GM13976 (cell line): ENCODE measurements at regions not wholly inside any gene's neighbourhood (a gene's known extent, or its start where the extent isn't known, plus 50 kb on each side); places are given as distances from the start of the nearest gene placed in this dataset.
A peak's percentile ranks its signal among the peaks of the same experiment; 100 is the strongest.

Experiments used
- DNase-seq: peaks from one replicate; pipeline ENCODE4 v3.0.0; 2012; ENCODE audit warnings: low spot score
- CTCF ChIP-seq: IDR thresholded peaks from 2 replicates; pipeline ENCODE4 v1.5.1; 2012; ENCODE audit warnings: borderline replicate concordance, mild to moderate bottlenecking; ENCODE audit not compliant: insufficient read depth; ENCODE audit errors: extremely low read depth, missing control alignments, control extremely low read depth
- in situ Hi-C: fragments of 300-500 bp; cut with MboI; formaldehyde crosslinking; loops from one replicate; pipeline ENCODE4 v1.12.0; 2022; ENCODE audit warnings: low sequenced_read_pairs, mixed read lengths, inconsistent platforms; ENCODE audit not compliant: unreplicated experiment

GRCh38 chr12:94762943-94763342 lies 112.6 kb upstream of the TMCC3 start:
- DNase-seq, result no peak
- TF ChIP-seq CTCF, result no peak
- in situ Hi-C loops, result no loop called here

- peak; percentile 41 for DNase-seq
- in situ Hi-C loops, result no loop called here
- TF ChIP-seq CTCF, result no peak
These were observed 112.0 kb upstream of the TMCC3 start for GRCh38 chr12:94762259-94762942.

- no peak for DNase-seq
- TF ChIP-seq CTCF, result no peak
- in situ Hi-C loops, result no loop called here
These were observed 111.2 kb upstream of the TMCC3 start for GRCh38 chr12:94761559-94761958.

GRCh38 chr12:94760786-94761185 lies 110.4 kb upstream of the TMCC3 start:
- no peak for DNase-seq
- TF ChIP-seq CTCF, result no peak
- in situ Hi-C loops, result no loop called here

- in situ Hi-C loops, result no loop called here
These were observed 106.4 kb upstream of the TMCC3 start for GRCh38 chr12:94756789-94757188.

GRCh38 chr12:94755598-94755997 lies 105.2 kb upstream of the TMCC3 start:
- TF ChIP-seq CTCF, result no peak
- in situ Hi-C loops, result no loop called here
- no peak for DNase-seq

More at GRCh38 chr12:94756789-94757188, 106.4 kb upstream of the TMCC3 start:
- TF ChIP-seq CTCF, result no peak
- DNase-seq, result no peak

- no peak for TF ChIP-seq CTCF
- in situ Hi-C loops, result no loop called here
- no peak for DNase-seq
These were observed 104.3 kb upstream of the TMCC3 start for GRCh38 chr12:94754653-94755052.
